ENCODE measurements at regions not wholly inside any gene's neighbourhood (a gene's known extent, or its start where the extent isn't known, plus 50 kb on each side); places are given as distances from the start of the nearest gene placed in this dataset.

GRCh38 chr19:56955637-56956216 lies 115.2 kb upstream of the PEG3 start:
- Mint-ChIP-seq H3K36me3 (no peaks in the 10 kb centered on the region), H3K27me3 (ENCODE audit: insufficient read depth, low read depth) (peaks cover 14% of the 10 kb centered on the region), H3K4me3 (no peak overlapping the region), H3K9me3 (peaks cover 67% of the 10 kb centered on the region), H3K4me1 (no peaks in the 10 kb centered on the region), H3K27ac (no peak overlapping the region)
- TF ChIP-seq, protein P1, sequence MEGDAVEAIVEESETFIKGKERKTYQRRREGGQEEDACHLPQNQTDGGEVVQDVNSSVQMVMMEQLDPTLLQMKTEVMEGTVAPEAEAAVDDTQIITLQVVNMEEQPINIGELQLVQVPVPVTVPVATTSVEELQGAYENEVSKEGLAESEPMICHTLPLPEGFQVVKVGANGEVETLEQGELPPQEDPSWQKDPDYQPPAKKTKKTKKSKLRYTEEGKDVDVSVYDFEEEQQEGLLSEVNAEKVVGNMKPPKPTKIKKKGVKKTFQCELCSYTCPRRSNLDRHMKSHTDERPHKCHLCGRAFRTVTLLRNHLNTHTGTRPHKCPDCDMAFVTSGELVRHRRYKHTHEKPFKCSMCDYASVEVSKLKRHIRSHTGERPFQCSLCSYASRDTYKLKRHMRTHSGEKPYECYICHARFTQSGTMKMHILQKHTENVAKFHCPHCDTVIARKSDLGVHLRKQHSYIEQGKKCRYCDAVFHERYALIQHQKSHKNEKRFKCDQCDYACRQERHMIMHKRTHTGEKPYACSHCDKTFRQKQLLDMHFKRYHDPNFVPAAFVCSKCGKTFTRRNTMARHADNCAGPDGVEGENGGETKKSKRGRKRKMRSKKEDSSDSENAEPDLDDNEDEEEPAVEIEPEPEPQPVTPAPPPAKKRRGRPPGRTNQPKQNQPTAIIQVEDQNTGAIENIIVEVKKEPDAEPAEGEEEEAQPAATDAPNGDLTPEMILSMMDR (IDR thresholded peaks at IDR 0.05) = no peak
- TF ChIP-seq EZH2phosphoT487 (IDR thresholded peaks at IDR 0.05) = no peak
- no peak for TF ChIP-seq EZH2 (IDR thresholded peaks at IDR 0.05)
- Histone ChIP-seq H3K4me1 (no peaks in the 10 kb centered on the region), H3K4me3 (no peak overlapping the region), H3K9me3 (ENCODE audit: low read depth) (peaks cover 5% of the 10 kb centered on the region), H3K36me3 (no peaks in the 10 kb centered on the region), H2AFZ (replicated peaks) (no peak overlapping the region), H3K79me2 (ENCODE audit: low read depth) (no peaks in the 10 kb centered on the region), H4K20me1 (ENCODE audit: low read depth) (no peaks in the 10 kb centered on the region), H3K27ac (no peak overlapping the region), H3K9ac (no peak overlapping the region), H3K27me3 (no peaks in the 10 kb centered on the region), H3K4me2 (no peak overlapping the region), H3F3A (ENCODE audit: low read depth) (no peaks in the 10 kb centered on the region)
- no peak for DNase-seq (ENCODE audit: low spot score)

DNA sequence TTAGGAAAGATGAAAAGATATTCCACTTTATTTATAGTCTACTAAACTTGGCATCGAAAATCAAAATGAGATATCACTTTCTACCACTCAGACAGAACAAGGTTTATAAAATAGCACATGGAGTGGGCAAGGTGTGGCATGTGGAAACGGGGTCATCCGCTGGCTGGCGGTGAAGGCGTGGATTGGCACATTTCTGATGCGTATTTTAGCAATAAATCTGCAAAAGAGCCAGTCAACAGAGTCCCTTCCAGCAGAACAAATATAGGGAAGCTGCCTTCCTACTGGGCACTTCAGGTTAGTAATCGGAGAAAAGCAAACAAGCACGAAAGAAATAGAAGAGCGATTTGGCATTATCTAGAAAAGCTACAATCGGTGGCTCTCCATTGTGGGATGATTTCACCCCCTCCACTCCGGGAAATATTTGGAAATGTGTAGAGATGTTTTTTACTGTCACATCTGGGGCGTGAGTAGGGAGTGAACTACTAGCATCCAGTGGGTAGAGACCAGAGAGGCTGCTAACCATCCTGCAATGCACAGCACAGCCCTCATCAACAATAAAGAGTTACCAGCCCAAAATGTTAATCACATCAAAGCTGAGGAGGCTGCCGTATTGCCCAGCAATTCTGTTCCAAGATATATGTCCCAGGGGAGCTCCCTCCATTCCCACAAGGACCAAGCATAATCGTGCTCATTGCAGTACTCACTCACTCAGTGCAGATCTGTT lies 116.1 kb upstream of the PEG3 start:
- Mint-ChIP-seq H3K36me3 (no peaks in the 10 kb centered on the region), H3K4me3 (peak overlapping the region; percentile 30), H3K27ac (no peak overlapping the region), H3K4me1 (no peaks in the 10 kb centered on the region), H3K9me3 (peaks cover 61% of the 10 kb centered on the region), H3K27me3 (ENCODE audit: insufficient read depth, low read depth) (peaks cover 14% of the 10 kb centered on the region)
- Histone ChIP-seq H3K4me2 (no peak overlapping the region), H3K79me2 (ENCODE audit: low read depth) (no peaks in the 10 kb centered on the region), H3K27me3 (no peaks in the 10 kb centered on the region), H3K27ac (no peak overlapping the region), H3K36me3 (no peaks in the 10 kb centered on the region), H3K4me3 (no peak overlapping the region), H2AFZ (replicated peaks) (no peak overlapping the region), H3F3A (ENCODE audit: low read depth) (no peaks in the 10 kb centered on the region), H4K20me1 (ENCODE audit: low read depth) (no peaks in the 10 kb centered on the region), H3K9me3 (ENCODE audit: low read depth) (peaks cover 5% of the 10 kb centered on the region), H3K4me1 (no peaks in the 10 kb centered on the region), H3K9ac (no peak overlapping the region)
- DNase-seq (ENCODE audit: low spot score) = no peak
- TF ChIP-seq EZH2phosphoT487 (IDR thresholded peaks at IDR 0.05) = no peak
- no peak for TF ChIP-seq EZH2 (IDR thresholded peaks at IDR 0.05)
- TF ChIP-seq, protein P1 (IDR thresholded peaks at IDR 0.05) = no peak

DNA sequence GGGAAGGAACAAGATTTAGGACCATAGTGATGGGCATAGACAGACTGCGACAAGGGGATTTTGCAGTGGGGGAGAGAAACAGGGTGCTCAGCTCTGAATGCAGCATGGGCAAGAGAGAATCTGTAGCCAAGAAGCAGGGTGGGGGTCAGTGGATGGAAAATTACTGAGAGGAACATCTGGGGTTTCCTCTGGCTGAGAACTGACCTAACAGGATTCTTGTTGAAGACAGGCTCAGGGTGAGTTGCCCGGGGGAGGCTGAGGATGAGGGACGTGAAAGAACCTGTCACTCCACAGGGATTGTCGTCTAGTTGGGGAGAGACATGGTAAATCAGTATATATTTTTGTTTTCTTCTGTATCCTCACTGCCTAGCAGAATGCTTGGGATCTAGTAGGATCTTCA lies 118.7 kb upstream of the PEG3 start:
- Histone ChIP-seq H3K36me3 (no peaks in the 10 kb centered on the region), H3F3A (ENCODE audit: low read depth) (no peaks in the 10 kb centered on the region), H3K27me3 (no peaks in the 10 kb centered on the region), H3K9ac (no peak overlapping the region), H3K4me2 (no peak overlapping the region), H3K79me2 (ENCODE audit: low read depth) (no peaks in the 10 kb centered on the region), H3K4me1 (no peaks in the 10 kb centered on the region), H2AFZ (replicated peaks) (no peak overlapping the region), H4K20me1 (ENCODE audit: low read depth) (no peaks in the 10 kb centered on the region), H3K27ac (no peak overlapping the region), H3K4me3 (no peak overlapping the region), H3K9me3 (ENCODE audit: low read depth) (peaks cover 5% of the 10 kb centered on the region)
- Mint-ChIP-seq H3K9me3 (peaks cover 71% of the 10 kb centered on the region), H3K27me3 (ENCODE audit: insufficient read depth, low read depth) (peaks cover 17% of the 10 kb centered on the region), H3K27ac (no peak overlapping the region), H3K4me3 (no peak overlapping the region), H3K36me3 (no peaks in the 10 kb centered on the region), H3K4me1 (no peaks in the 10 kb centered on the region)
- no peak for DNase-seq (ENCODE audit: low spot score)
- TF ChIP-seq, protein P1 (IDR thresholded peaks at IDR 0.05) = no peak
- no peak for TF ChIP-seq EZH2 (IDR thresholded peaks at IDR 0.05)
- TF ChIP-seq EZH2phosphoT487 (IDR thresholded peaks at IDR 0.05) = no peak
